Liver (tissue), 8 donors: ENCODE measurements at regions not wholly inside any gene's neighbourhood (a gene's known extent, or its start where the extent isn't known, plus 50 kb on each side); places are given as distances from the start of the nearest gene placed in this dataset.

Experiments
- DNase-seq: peaks from one replicate; pipeline ENCODE4 v3.0.0-alpha.2; 2017; ENCODE audit warnings: low spot score
- H3K27ac ChIP-seq, 2 donors: one replicate each; pipeline ENCODE4 v1.7.0; 2013; ENCODE audit warnings: inconsistent platforms in 2 of 2, low read length in 2 of 2, control low read depth in 1 of 2, low read depth in 1 of 2, mild to moderate bottlenecking in 1 of 2
- H3K27me3 ChIP-seq, 4 donors: one replicate each; pipeline versions ENCODE4 v1.6.1 to v1.7.0; 2013; ENCODE audit warnings: low read length in 3 of 4, inconsistent platforms in 1 of 4, mild to moderate bottlenecking in 1 of 4, moderate library complexity in 1 of 4; ENCODE audit not compliant: control insufficient read depth in 4 of 4, insufficient read depth in 4 of 4
- H3K36me3 ChIP-seq, 4 donors: one replicate each; pipeline versions ENCODE4 v1.6.1 to v1.7.0; 2013; ENCODE audit warnings: low read length in 3 of 4, mild to moderate bottlenecking in 3 of 4, low read depth in 1 of 4, moderate library complexity in 1 of 4; ENCODE audit not compliant: control insufficient read depth in 4 of 4, insufficient read depth in 3 of 4
- H3K4me1 ChIP-seq, 4 donors: one replicate each; pipeline versions ENCODE4 v1.6.1 to v1.7.0; 2013; ENCODE audit warnings: low read length in 3 of 4, mild to moderate bottlenecking in 3 of 4, moderate library complexity in 1 of 4; ENCODE audit not compliant: control insufficient read depth in 4 of 4, insufficient read depth in 4 of 4
- H3K4me3 ChIP-seq, 3 donors: one replicate each; pipeline versions ENCODE4 v1.6.1 to v1.7.0; 2013; ENCODE audit warnings: low read length in 3 of 3, control low read depth in 1 of 3, low read depth in 1 of 3, mild to moderate bottlenecking in 1 of 3
- H3K9ac ChIP-seq, 2 donors: one replicate each; pipeline ENCODE4 v1.7.0; 2013; ENCODE audit warnings: low read length in 2 of 2, mild to moderate bottlenecking in 2 of 2, moderate library complexity in 2 of 2, control low read depth in 1 of 2, low read depth in 1 of 2
- H3K9me3 ChIP-seq, 4 donors: one replicate each; pipeline versions ENCODE4 v1.6.1 to v1.7.0; 2013; ENCODE audit warnings: low read length in 3 of 4; ENCODE audit not compliant: control insufficient read depth in 4 of 4
- EGR1 ChIP-seq, 2 donors: IDR thresholded peaks; 2 replicates each; pipeline ENCODE4 v1.6.1; 2016 to 2018; ENCODE audit warnings: antibody characterized with exemption in 2 of 2, low read depth in 2 of 2
- FOXA1 ChIP-seq: IDR thresholded peaks from 2 replicates; pipeline ENCODE4 v1.6.1; 2016; ENCODE audit warnings: antibody characterized with exemption
- GABPA ChIP-seq, 2 donors: IDR thresholded peaks in 1 of 2; conservative IDR thresholded peaks in 1 of 2; 2 replicates each; pipeline ENCODE4 v1.6.1; 2016; ENCODE audit warnings: antibody characterized with exemption in 2 of 2, mild to moderate bottlenecking in 1 of 2, moderate library complexity in 1 of 2
- HNF4A ChIP-seq, 2 donors: conservative IDR thresholded peaks; 2 replicates each; pipeline ENCODE4 v1.6.1; 2016; ENCODE audit warnings: antibody characterized with exemption in 2 of 2, mild to moderate bottlenecking in 2 of 2
- HNF4G ChIP-seq: IDR thresholded peaks from 2 replicates; pipeline ENCODE4 v1.6.1; 2016; ENCODE audit warnings: antibody characterized with exemption
- JUND ChIP-seq, 2 donors: IDR thresholded peaks; 2 replicates each; pipeline ENCODE4 v1.6.1; 2016; ENCODE audit warnings: antibody characterized with exemption in 2 of 2
- RAD21 ChIP-seq, 2 donors: IDR thresholded peaks; 2 replicates each; pipeline ENCODE4 v1.6.1; 2016; ENCODE audit warnings: antibody characterized with exemption in 2 of 2, mild to moderate bottlenecking in 2 of 2
- SP1 ChIP-seq: IDR thresholded peaks from 2 replicates; pipeline ENCODE4 v1.6.1; 2018; ENCODE audit warnings: antibody characterized with exemption, mild to moderate bottlenecking
- YY1 ChIP-seq: IDR thresholded peaks from 2 replicates; pipeline ENCODE4 v1.6.1; 2016; ENCODE audit warnings: antibody characterized with exemption, mild to moderate bottlenecking
- WGBS: extraction: QIAGEN DNeasy Blood & Tissue Kit; methylation state at CpG from one replicate; pipeline ENCODE4 v1.1.7; 2013; 5-methylcytosine and 5-hydroxymethylcytosine counted together
- TF ChIP-seq, protein P1 (sequence below): IDR thresholded peaks from 2 replicates; pipeline ENCODE4 v1.6.1; 2016; ENCODE audit warnings: antibody characterized with exemption
- TF ChIP-seq, protein P2 (sequence below): IDR thresholded peaks from 2 replicates; pipeline ENCODE4 v1.6.1; 2016; ENCODE audit warnings: antibody characterized with exemption
- TF ChIP-seq, protein P3 (sequence below): fragments of 150-350 bp; IDR thresholded peaks from 2 replicates; pipeline ENCODE4 v1.5.1; 2017; ENCODE audit warnings: improper control_type of control experiment, low read depth, low read length; ENCODE audit not compliant: missing input control
- donor health status: healthy.
- donor health status: healthy.
- donor health status: healthy.
- donor health status: healthy.
- donor health status: healthy.

DNA sequence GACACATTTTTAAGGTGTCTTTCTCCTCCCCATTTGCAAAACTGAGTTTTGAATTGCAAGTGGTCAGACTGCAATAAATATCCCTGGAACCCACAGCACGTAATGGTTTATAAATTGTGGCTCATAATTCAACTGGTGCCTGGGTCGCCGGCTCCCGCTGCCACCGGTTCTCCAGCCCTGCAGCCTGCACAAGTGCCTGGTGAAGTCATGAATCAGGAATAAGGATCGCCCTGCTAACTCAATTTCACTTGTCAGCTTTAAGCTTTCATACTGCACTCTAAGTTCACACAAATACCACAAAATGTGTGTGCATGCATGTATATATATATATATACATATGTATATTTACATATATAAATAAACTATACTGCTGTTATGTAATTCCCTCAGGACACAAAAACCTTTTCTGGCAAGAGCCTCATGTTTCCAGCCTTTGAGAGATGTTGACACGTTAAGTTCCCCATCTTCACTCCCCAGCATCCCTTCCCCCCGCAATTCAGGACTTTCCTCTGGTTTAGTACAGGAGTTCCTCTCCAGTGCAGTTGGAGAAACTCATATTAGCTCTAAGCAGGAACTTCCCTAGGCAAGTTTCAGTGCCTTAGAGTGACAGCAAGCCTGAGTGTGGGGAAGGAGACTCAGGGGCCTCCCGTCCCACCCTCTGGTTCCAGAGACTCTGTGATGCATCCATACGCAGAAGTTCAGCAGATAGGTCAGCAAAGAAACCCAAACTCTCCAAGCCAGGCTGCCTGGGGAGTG lies 129.2 kb upstream of the UNC5B start:
- 85% methylated on average over 10 of the region's 10 CpGs for WGBS
- Histone ChIP-seq H3K36me3 (no peaks in the 10 kb centered on the region), H3K4me1 (no peaks in the 10 kb centered on the region), H3K9ac (no peak overlapping the region), H3K9me3 (no peaks in the 10 kb centered on the region), H3K27me3 (no peaks in the 10 kb centered on the region), H3K4me3 (no peak overlapping the region), H3K27ac (no peak overlapping the region)
- TF ChIP-seq, protein P1, sequence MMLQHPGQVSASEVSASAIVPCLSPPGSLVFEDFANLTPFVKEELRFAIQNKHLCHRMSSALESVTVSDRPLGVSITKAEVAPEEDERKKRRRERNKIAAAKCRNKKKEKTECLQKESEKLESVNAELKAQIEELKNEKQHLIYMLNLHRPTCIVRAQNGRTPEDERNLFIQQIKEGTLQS, result no peak
- no peak for TF ChIP-seq FOXA1
- TF ChIP-seq, protein P2, sequence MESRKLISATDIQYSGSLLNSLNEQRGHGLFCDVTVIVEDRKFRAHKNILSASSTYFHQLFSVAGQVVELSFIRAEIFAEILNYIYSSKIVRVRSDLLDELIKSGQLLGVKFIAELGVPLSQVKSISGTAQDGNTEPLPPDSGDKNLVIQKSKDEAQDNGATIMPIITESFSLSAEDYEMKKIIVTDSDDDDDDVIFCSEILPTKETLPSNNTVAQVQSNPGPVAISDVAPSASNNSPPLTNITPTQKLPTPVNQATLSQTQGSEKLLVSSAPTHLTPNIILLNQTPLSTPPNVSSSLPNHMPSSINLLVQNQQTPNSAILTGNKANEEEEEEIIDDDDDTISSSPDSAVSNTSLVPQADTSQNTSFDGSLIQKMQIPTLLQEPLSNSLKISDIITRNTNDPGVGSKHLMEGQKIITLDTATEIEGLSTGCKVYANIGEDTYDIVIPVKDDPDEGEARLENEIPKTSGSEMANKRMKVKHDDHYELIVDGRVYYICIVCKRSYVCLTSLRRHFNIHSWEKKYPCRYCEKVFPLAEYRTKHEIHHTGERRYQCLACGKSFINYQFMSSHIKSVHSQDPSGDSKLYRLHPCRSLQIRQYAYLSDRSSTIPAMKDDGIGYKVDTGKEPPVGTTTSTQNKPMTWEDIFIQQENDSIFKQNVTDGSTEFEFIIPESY, result no peak
- no peak for TF ChIP-seq HNF4A (conservative IDR thresholded peaks at IDR 0.05)
- no peak for TF ChIP-seq JUND (IDR thresholded peaks at IDR 0.05)
- peak; percentile 24 for DNase-seq

DNA sequence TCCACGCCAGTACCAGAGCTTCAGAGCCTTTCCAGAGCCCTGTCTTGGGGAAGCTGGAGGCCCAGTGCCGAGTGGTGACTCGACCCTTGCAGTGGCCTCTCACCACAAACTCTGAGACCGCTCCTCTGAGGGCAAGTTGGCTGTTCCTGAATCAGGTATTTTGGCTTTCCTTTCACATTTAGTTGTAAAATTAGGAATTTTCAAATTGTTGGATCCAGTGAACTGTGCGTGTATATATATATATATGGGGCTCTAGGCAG lies 128.7 kb upstream of the UNC5B start:
- 82% methylated on average over 5 of the region's 5 CpGs for WGBS
- Histone ChIP-seq H3K4me1 (no peaks in the 10 kb centered on the region), H3K36me3 (no peaks in the 10 kb centered on the region), H3K27me3 (no peaks in the 10 kb centered on the region), H3K27ac (no peak overlapping the region), H3K9ac (no peak overlapping the region), H3K9me3 (no peaks in the 10 kb centered on the region), H3K4me3 (no peak overlapping the region)
- no peak for TF ChIP-seq SP1
- DNase-seq, result no peak

DNA sequence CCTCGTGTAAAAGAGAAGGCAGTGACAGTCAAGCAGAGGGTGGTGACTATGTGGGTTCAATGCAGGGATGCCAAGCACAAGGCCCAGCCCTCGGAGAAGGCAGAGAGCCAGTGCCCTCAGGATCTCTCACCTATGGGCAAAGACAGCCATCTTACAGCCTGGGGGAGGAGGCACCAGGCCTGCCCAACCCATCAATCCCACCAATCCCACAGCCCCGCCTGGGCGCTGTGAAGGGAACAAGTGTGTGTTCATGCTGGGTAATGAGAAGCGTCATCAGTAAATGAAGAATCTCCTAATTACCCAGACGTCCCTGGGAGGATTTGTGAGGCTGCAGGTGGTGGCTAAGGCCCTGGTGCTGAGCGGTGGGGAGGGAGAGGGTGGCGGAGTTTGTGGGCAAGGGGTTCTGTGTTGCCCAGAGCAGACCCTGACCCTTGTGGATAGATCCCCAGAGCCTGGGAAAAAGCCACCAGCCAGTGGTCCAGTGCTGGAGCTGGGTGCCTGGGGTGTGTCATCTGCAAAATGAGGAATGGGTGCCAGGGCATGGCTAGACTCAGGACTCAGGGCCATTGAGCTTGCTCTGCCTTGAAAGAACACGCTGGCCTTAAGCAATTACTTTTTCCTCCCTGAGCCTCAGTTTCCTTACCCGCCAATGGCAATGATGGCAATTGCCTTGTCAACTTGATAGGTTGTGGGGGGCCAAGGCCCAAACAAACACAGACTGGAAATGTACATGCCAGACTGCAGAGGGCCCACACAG lies 128.1 kb upstream of the UNC5B start:
- Histone ChIP-seq H3K27ac (no peak overlapping the region), H3K36me3 (no peaks in the 10 kb centered on the region), H3K27me3 (no peaks in the 10 kb centered on the region), H3K9ac (no peak overlapping the region), H3K4me1 (no peaks in the 10 kb centered on the region), H3K4me3 (no peak overlapping the region), H3K9me3 (no peaks in the 10 kb centered on the region)
- 80% methylated on average over 10 of the region's 10 CpGs for WGBS
- peak; percentile 22 for DNase-seq
- TF ChIP-seq, protein P3, sequence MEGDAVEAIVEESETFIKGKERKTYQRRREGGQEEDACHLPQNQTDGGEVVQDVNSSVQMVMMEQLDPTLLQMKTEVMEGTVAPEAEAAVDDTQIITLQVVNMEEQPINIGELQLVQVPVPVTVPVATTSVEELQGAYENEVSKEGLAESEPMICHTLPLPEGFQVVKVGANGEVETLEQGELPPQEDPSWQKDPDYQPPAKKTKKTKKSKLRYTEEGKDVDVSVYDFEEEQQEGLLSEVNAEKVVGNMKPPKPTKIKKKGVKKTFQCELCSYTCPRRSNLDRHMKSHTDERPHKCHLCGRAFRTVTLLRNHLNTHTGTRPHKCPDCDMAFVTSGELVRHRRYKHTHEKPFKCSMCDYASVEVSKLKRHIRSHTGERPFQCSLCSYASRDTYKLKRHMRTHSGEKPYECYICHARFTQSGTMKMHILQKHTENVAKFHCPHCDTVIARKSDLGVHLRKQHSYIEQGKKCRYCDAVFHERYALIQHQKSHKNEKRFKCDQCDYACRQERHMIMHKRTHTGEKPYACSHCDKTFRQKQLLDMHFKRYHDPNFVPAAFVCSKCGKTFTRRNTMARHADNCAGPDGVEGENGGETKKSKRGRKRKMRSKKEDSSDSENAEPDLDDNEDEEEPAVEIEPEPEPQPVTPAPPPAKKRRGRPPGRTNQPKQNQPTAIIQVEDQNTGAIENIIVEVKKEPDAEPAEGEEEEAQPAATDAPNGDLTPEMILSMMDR, result no peak

DNA sequence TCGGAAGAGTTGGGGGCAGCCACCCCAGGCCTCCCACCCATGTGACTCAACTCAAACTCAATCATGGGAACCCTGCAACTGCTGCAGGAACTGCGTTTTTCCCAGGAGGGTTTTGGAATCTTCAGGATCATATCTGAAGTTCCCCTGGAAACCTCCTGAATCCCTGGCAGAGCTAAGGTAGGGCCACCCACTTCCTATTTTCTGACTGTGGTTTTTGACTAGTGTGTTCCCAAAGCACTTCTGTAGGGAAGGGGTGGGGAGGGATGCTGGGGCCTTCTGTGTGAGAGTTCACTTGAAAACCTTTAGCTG lies 127.6 kb upstream of the UNC5B start:
- no peak overlapping the region for H3K27ac ChIP-seq
- WGBS, result 84% methylated on average over 2 of the region's 2 CpGs
- no peak overlapping the region for H3K4me3 ChIP-seq
- no peak for TF ChIP-seq EGR1 (IDR thresholded peaks at IDR 0.05; ENCODE audit: low read depth in 2 of 2)
- no peak for TF ChIP-seq JUND (IDR thresholded peaks at IDR 0.05)
- no peak for TF ChIP-seq RAD21 (IDR thresholded peaks at IDR 0.05)
- TF ChIP-seq HNF4G, result no peak
- no peak for TF ChIP-seq FOXA1
- TF ChIP-seq GABPA (IDR thresholded peaks at IDR 0.05 in 1 of 2, conservative IDR thresholded peaks at IDR 0.05 in 1 of 2), result no peak
- TF ChIP-seq YY1, result no peak
- TF ChIP-seq, protein P1, result no peak
- H3K9me3 ChIP-seq, result no peaks in the 10 kb centered on the region
- no peaks in the 10 kb centered on the region for H3K36me3 ChIP-seq
- H3K27me3 ChIP-seq, result no peaks in the 10 kb centered on the region
- peak; percentile 1 for DNase-seq
- no peak overlapping the region for H3K9ac ChIP-seq
- no peaks in the 10 kb centered on the region for H3K4me1 ChIP-seq
